22Rv1 (cell line): ENCODE measurements at regions not wholly inside any gene's neighbourhood (a gene's known extent, or its start where the extent isn't known, plus 50 kb on each side); places are given as distances from the start of the nearest gene placed in this dataset.

Experiments used
- ZFX ChIP-seq: fragments of 450-650 bp; IDR thresholded peaks from 2 replicates; pipeline ENCODE4 v1.6.1; 2017; ENCODE audit warnings: antibody characterized with exemption, borderline replicate concordance
- TF ChIP-seq, protein P1 (sequence below): fragments of 450-650 bp; IDR thresholded peaks from 2 replicates; pipeline ENCODE4 v1.5.1; 2017; ENCODE audit warnings: mild to moderate bottlenecking

DNA sequence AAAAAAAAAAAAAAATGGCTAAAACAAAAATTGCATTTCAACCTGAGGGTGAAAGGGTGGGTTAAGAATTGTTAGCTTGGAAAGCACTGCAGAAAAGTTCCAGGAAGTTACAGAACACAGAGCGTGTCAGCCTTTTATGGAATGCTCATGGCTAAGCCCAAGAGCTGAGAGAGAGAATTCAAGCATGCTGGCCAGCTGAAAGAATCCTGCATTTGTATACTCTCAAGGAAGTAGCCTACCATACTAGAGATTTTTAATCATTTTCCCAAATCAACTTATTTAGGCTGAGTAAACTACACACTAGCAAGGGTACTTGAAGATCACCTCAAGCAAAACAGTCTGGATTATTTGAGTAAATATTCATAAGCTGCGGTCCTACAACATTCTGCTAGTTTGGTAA is 153.9 kb downstream of the KCNJ2 start:
- TF ChIP-seq, protein P1, sequence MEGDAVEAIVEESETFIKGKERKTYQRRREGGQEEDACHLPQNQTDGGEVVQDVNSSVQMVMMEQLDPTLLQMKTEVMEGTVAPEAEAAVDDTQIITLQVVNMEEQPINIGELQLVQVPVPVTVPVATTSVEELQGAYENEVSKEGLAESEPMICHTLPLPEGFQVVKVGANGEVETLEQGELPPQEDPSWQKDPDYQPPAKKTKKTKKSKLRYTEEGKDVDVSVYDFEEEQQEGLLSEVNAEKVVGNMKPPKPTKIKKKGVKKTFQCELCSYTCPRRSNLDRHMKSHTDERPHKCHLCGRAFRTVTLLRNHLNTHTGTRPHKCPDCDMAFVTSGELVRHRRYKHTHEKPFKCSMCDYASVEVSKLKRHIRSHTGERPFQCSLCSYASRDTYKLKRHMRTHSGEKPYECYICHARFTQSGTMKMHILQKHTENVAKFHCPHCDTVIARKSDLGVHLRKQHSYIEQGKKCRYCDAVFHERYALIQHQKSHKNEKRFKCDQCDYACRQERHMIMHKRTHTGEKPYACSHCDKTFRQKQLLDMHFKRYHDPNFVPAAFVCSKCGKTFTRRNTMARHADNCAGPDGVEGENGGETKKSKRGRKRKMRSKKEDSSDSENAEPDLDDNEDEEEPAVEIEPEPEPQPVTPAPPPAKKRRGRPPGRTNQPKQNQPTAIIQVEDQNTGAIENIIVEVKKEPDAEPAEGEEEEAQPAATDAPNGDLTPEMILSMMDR = no peak
- no peak for TF ChIP-seq ZFX
